GM10266 (cell line): ENCODE measurements at regions not wholly inside any gene's neighbourhood (a gene's known extent, or its start where the extent isn't known, plus 50 kb on each side); places are given as distances from the start of the nearest gene placed in this dataset.

Experiments used
- DNase-seq: peaks from one replicate; pipeline ENCODE4 v3.0.0; 2012; ENCODE audit errors: extremely low spot score
- CTCF ChIP-seq: IDR thresholded peaks from 2 replicates; pipeline ENCODE4 v1.5.1; 2012; ENCODE audit warnings: mild to moderate bottlenecking, low read depth; ENCODE audit not compliant: control insufficient read depth, insufficient read depth; ENCODE audit errors: missing control alignments

- DNase-seq, result no peak
- TF ChIP-seq CTCF, result no peak
Measured at GRCh38 chr16:60741810-60742209, 1294.4 kb downstream of the CDH8 start.

GRCh38 chr16:60739737-60740683 is 1296.2 kb downstream of the CDH8 start:
- no peak for DNase-seq
- TF ChIP-seq CTCF, result no peak

- DNase-seq, result no peak
- no peak for TF ChIP-seq CTCF
Measured at GRCh38 chr16:60731329-60732050, 1304.7 kb downstream of the CDH8 start.

- DNase-seq, result no peak
- TF ChIP-seq CTCF, result no peak
Measured at GRCh38 chr16:60729051-60729450, 1307.2 kb downstream of the CDH8 start.

GRCh38 chr16:60727851-60728250 is 1308.4 kb downstream of the CDH8 start:
- DNase-seq, result no peak
- TF ChIP-seq CTCF, result no peak

GRCh38 chr16:60720060-60720459 is 1316.2 kb downstream of the CDH8 start:
- no peak for TF ChIP-seq CTCF
- no peak for DNase-seq

GRCh38 chr16:60717808-60718207 is 1318.4 kb downstream of the CDH8 start:
- no peak for DNase-seq
- no peak for TF ChIP-seq CTCF
